ENCODE measurements at regions not wholly inside any gene's neighbourhood (a gene's known extent, or its start where the extent isn't known, plus 50 kb on each side); places are given as distances from the start of the nearest gene placed in this dataset.
A peak's percentile ranks its signal among the peaks of the same experiment; 100 is the strongest.

DNA sequence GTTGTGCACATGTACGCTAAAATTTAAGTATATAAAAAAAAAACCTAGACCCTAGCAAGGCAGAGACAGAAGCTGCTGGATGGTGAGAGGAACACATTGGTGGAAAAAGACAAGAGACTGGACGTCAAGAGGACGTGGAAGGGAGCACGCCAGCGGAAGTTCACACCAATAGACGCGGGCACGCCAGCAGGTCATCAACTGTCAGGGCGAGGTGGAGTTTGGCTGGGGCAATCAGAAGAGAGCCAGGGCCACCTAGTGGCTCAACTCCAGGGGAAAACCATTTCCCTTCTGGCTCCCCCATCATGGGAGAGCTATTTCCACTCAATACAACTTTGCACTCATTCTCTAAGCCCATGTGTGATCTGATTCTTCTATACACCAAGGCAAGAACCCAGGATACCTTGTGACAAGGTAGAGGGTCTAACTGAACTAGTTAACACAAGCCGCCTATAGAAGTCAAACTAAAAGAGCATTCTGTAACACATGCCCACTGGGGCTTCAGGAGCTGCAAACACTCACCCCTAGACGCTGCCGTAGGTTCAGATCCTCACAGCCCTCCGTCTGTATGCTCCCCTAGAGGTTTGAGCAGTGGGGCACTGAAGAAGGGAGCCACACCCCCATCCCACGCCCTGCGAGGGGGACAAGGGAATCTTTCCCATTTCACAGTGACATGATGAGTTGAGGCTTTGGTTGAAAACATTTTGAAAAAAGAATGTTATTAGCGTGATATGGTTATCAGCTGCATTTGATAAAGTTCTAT is 702.7 kb downstream of the TMTC2 start:
- H3K4me1 Mint-ChIP-seq (ENCODE audit: low read depth, unreplicated experiment): no peaks in the 10 kb centered on the region
- H3K27ac Mint-ChIP-seq (ENCODE audit: unreplicated experiment): no peak overlapping the region
- TF ChIP-seq, protein P1, sequence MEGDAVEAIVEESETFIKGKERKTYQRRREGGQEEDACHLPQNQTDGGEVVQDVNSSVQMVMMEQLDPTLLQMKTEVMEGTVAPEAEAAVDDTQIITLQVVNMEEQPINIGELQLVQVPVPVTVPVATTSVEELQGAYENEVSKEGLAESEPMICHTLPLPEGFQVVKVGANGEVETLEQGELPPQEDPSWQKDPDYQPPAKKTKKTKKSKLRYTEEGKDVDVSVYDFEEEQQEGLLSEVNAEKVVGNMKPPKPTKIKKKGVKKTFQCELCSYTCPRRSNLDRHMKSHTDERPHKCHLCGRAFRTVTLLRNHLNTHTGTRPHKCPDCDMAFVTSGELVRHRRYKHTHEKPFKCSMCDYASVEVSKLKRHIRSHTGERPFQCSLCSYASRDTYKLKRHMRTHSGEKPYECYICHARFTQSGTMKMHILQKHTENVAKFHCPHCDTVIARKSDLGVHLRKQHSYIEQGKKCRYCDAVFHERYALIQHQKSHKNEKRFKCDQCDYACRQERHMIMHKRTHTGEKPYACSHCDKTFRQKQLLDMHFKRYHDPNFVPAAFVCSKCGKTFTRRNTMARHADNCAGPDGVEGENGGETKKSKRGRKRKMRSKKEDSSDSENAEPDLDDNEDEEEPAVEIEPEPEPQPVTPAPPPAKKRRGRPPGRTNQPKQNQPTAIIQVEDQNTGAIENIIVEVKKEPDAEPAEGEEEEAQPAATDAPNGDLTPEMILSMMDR (IDR thresholded peaks at IDR 0.05; ENCODE audit: partially characterized antibody, unreplicated experiment): peak; percentile 44
- peak; percentile 39 for DNase-seq
- no peaks in the 10 kb centered on the region for H3K36me3 Mint-ChIP-seq (ENCODE audit: unreplicated experiment)
- no peaks in the 10 kb centered on the region for H3K9me3 Mint-ChIP-seq (ENCODE audit: unreplicated experiment)
- H3K27me3 Mint-ChIP-seq (ENCODE audit: unreplicated experiment): no peaks in the 10 kb centered on the region
- no peak overlapping the region for H3K4me3 Mint-ChIP-seq (ENCODE audit: unreplicated experiment)

DNA sequence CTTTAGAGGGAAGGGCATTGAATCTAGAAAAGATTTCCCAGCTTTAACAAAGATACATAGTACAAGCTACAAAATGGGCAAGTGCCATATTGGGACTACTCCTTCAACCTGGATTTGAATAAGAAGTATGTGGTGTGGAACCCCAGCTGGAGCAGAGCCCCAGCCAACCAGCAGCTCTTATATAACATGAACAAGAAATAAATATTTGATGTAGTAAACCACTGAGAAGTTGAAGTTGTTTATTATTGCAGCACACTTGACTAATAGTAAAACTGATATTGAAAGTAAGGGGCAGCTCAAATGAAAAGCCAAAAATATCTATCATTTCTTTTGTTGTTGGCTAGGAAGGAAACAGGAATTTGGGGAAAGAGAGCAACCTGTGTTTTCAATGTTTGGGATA is 701.8 kb downstream of the TMTC2 start:
- H3K36me3 Mint-ChIP-seq (ENCODE audit: unreplicated experiment): no peaks in the 10 kb centered on the region
- DNase-seq: no peak
- no peaks in the 10 kb centered on the region for H3K9me3 Mint-ChIP-seq (ENCODE audit: unreplicated experiment)
- no peaks in the 10 kb centered on the region for H3K4me1 Mint-ChIP-seq (ENCODE audit: low read depth, unreplicated experiment)
- no peak overlapping the region for H3K4me3 Mint-ChIP-seq (ENCODE audit: unreplicated experiment)
- TF ChIP-seq, protein P1 (IDR thresholded peaks at IDR 0.05; ENCODE audit: partially characterized antibody, unreplicated experiment): no peak
- no peaks in the 10 kb centered on the region for H3K27me3 Mint-ChIP-seq (ENCODE audit: unreplicated experiment)
- H3K27ac Mint-ChIP-seq (ENCODE audit: unreplicated experiment): no peak overlapping the region

DNA sequence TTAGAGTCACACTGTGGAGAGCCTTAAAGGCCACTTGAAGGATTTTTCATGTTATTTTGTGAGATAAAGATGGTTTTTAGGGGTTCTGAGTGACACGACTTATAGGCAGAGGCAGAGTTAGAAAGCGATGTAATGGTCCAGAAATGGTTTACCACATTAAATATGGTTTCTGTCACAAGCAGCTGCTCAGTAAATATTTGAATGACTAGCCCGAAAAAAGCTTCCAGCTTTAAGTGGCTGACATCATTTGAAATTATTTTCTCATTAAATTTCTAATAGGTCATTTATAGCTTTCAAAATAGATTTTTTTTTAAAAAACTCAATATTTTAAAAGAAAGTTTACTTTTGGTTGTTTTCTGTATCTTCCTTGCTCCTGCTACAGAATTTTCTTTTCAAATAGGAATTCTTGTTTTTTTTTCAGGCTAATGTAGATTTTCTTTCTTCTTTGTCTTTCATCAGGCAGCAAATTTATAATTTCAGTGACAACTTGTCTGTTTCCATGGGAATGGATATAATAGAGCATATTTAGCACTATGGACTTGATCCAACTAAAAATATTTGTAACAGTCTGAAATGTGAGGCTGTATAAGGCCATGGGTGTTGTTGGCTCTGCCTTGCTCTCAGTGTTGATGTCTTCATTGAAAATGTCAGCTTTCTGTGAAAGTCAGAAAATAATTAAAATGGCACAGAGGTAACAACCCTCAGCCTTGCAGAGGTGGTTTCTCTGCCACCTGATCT is 700.0 kb downstream of the TMTC2 start:
- Mint-ChIP-seq H3K27me3 (ENCODE audit: unreplicated experiment) (peaks cover 2% of the 10 kb centered on the region), H3K4me1 (ENCODE audit: low read depth, unreplicated experiment) (no peaks in the 10 kb centered on the region), H3K27ac (ENCODE audit: unreplicated experiment) (no peak overlapping the region), H3K9me3 (ENCODE audit: unreplicated experiment) (no peaks in the 10 kb centered on the region), H3K36me3 (ENCODE audit: unreplicated experiment) (no peaks in the 10 kb centered on the region), H3K4me3 (ENCODE audit: unreplicated experiment) (no peak overlapping the region)
- TF ChIP-seq, protein P1 (IDR thresholded peaks at IDR 0.05; ENCODE audit: partially characterized antibody, unreplicated experiment): no peak
- DNase-seq: no peak

DNA sequence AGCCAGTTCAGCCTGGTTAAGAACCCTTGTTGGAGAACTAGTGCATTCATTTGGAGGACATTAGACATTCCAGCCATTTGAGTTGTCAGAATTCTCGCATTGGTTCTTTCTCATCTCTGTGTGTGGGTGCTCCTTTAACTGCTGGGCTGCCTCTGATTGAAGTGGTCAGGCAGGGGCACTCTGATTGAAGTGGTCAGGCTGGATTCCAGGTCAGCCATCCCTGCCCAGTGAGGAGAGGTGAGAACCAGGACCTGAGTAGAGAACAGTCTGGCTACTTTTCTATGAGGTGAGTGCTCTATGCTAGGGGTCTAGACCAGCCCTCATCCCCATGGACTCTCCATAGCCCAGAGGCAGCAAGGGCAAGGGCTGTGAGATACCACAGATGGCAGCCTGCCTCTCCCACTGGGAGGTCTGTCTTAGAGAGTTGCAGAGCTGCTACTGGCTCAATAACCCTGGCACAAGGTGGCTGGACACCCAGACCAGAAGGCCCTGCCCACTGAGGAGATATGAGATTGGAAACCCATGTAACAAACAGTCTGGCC is 691.6 kb downstream of the TMTC2 start:
- H3K9me3 Mint-ChIP-seq (ENCODE audit: unreplicated experiment): no peaks in the 10 kb centered on the region
- peaks cover 2% of the 10 kb centered on the region for H3K27me3 Mint-ChIP-seq (ENCODE audit: unreplicated experiment)
- TF ChIP-seq, protein P1 (IDR thresholded peaks at IDR 0.05; ENCODE audit: partially characterized antibody, unreplicated experiment): no peak
- no peak overlapping the region for H3K27ac Mint-ChIP-seq (ENCODE audit: unreplicated experiment)
- DNase-seq: no peak
- no peaks in the 10 kb centered on the region for H3K4me1 Mint-ChIP-seq (ENCODE audit: low read depth, unreplicated experiment)
- H3K36me3 Mint-ChIP-seq (ENCODE audit: unreplicated experiment): peaks cover 6% of the 10 kb centered on the region
- H3K4me3 Mint-ChIP-seq (ENCODE audit: unreplicated experiment): no peak overlapping the region

DNA sequence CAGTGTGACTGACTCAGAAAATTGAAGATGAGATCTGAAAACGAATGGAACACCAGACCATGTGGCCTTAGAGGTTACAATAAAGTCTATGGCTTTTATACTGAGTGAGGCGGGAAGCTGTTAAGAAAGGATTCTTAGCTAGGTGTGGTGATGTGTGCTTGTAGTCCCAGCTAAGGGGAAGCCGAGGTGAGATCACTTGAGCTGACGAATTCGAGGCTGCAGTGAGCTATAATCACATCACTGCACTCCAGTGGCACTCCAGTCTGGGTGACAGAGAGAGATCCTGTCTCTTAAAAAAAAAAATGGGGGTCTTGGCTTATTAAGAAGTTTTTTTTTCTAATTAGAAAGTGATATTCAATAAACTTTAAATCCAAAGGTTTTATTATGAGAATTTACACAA is 678.6 kb downstream of the TMTC2 start:
- Mint-ChIP-seq H3K4me1 (ENCODE audit: low read depth, unreplicated experiment) (no peaks in the 10 kb centered on the region), H3K27ac (ENCODE audit: unreplicated experiment) (no peak overlapping the region), H3K36me3 (ENCODE audit: unreplicated experiment) (no peaks in the 10 kb centered on the region), H3K27me3 (ENCODE audit: unreplicated experiment) (no peaks in the 10 kb centered on the region), H3K4me3 (ENCODE audit: unreplicated experiment) (no peak overlapping the region), H3K9me3 (ENCODE audit: unreplicated experiment) (no peaks in the 10 kb centered on the region)
- TF ChIP-seq, protein P1 (IDR thresholded peaks at IDR 0.05; ENCODE audit: partially characterized antibody, unreplicated experiment): no peak
- no peak for DNase-seq

Data from glutamatergic neuron (in vitro differentiated cells).